Neutrophil (primary cell): ENCODE measurements at regions not wholly inside any gene's neighbourhood (a gene's known extent, or its start where the extent isn't known, plus 50 kb on each side); places are given as distances from the start of the nearest gene placed in this dataset.
A peak's percentile ranks its signal among the peaks of the same experiment; 100 is the strongest.
"Not testable (repeated sequence)": the region's sequence is repeated elsewhere in the genome, so short reads cannot be mapped to it uniquely, and the experiment has no call there.

Experiments
- H3K27ac ChIP-seq: fragments of 200-600 bp; sonication (generic); 2 replicates; pipeline ENCODE4 v1.5.1; 2016; ENCODE audit warnings: mild to moderate bottlenecking, moderate library complexity
- H3K27me3 ChIP-seq: fragments of 200-600 bp; sonication (generic); 2 replicates; pipeline ENCODE4 v1.6.0; 2016; ENCODE audit warnings: mild to moderate bottlenecking
- H3K36me3 ChIP-seq: fragments of 200-600 bp; sonication (generic); 2 replicates; pipeline ENCODE4 v1.5.1; 2017
- H3K4me1 ChIP-seq, 2 experiments: fragments of 200-600 bp in 1 of 2; sonication (generic) in 1 of 2; 1 replicate in 1 of 2; 2 replicates in 1 of 2; pipeline versions ENCODE4 v1.5.1 to v1.6.1; 2013 to 2016; ENCODE audit warnings: low read depth in 1 of 2, low read length in 1 of 2, mild to moderate bottlenecking in 1 of 2, moderate library complexity in 1 of 2; ENCODE audit not compliant: control insufficient read depth in 1 of 2, insufficient read depth in 1 of 2
- H3K4me3 ChIP-seq, 2 experiments: fragments of 200-600 bp in 1 of 2; sonication (generic) in 1 of 2; 1 replicate in 1 of 2; 2 replicates in 1 of 2; pipeline ENCODE4 v1.5.1; 2013 to 2016; ENCODE audit warnings: low read depth in 1 of 2, low read length in 1 of 2, mild to moderate bottlenecking in 1 of 2, moderate library complexity in 1 of 2
- H3K9me3 ChIP-seq: fragments of 200-600 bp; sonication (generic); 2 replicates; pipeline ENCODE4 v1.5.1; 2016
- TF ChIP-seq, protein P1 (sequence below): fragments of 200-600 bp; sonication (generic); IDR thresholded peaks from 2 replicates; pipeline ENCODE4 v1.5.1; 2016; ENCODE audit warnings: antibody characterized with exemption

DNA sequence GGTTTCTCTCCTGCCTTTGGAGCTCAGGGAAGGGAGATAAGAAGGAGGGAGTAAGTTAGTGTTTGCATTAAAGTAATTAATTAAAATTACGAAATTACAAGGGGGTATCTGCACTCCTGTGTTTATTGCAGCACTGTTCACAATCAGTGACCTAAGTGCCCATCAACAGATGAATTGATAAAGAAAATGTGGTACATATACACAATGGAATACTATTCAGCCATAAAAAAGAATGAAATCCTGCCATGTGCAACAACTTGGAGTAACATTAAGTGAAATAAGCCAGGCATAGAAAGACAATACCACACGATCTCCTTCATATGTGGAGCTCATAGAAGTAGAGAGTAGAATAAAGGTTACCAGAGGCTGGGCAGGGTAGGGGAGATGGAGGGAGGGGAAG is 202.0 kb downstream of the SHQ1 start:
- no peak overlapping the region for H3K4me3 ChIP-seq
- H3K4me1 ChIP-seq = no peaks in the 10 kb centered on the region
- no peak overlapping the region for H3K27ac ChIP-seq
- H3K9me3 ChIP-seq = no peaks in the 10 kb centered on the region
- H3K27me3 ChIP-seq = no peaks in the 10 kb centered on the region
- H3K36me3 ChIP-seq = no peaks in the 10 kb centered on the region
- TF ChIP-seq, protein P1, sequence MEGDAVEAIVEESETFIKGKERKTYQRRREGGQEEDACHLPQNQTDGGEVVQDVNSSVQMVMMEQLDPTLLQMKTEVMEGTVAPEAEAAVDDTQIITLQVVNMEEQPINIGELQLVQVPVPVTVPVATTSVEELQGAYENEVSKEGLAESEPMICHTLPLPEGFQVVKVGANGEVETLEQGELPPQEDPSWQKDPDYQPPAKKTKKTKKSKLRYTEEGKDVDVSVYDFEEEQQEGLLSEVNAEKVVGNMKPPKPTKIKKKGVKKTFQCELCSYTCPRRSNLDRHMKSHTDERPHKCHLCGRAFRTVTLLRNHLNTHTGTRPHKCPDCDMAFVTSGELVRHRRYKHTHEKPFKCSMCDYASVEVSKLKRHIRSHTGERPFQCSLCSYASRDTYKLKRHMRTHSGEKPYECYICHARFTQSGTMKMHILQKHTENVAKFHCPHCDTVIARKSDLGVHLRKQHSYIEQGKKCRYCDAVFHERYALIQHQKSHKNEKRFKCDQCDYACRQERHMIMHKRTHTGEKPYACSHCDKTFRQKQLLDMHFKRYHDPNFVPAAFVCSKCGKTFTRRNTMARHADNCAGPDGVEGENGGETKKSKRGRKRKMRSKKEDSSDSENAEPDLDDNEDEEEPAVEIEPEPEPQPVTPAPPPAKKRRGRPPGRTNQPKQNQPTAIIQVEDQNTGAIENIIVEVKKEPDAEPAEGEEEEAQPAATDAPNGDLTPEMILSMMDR = no peak

DNA sequence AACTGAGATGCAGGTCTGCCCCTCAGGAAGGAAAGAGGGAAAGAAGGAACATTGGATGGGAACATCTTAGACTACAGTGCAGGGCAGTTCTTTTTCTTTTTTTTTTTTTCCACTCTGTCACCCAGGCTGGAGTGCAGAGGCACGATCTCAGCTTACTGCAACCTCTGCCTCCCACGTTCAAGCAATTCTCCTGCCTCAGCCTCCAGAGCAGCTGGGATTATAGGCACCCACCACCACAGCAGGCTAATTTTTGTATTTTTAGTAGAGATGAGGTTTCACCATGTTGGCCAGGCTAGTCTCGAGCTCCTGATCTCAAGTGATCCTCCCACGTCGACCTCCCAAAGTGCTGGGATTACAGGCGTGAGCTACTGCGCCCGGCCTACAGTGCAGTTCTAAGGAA is 204.6 kb downstream of the SHQ1 start:
- not testable (repeated sequence) for H3K27ac ChIP-seq, H3K27me3 ChIP-seq, H3K9me3 ChIP-seq, H3K4me3 ChIP-seq, H3K36me3 ChIP-seq, H3K4me1 ChIP-seq

DNA sequence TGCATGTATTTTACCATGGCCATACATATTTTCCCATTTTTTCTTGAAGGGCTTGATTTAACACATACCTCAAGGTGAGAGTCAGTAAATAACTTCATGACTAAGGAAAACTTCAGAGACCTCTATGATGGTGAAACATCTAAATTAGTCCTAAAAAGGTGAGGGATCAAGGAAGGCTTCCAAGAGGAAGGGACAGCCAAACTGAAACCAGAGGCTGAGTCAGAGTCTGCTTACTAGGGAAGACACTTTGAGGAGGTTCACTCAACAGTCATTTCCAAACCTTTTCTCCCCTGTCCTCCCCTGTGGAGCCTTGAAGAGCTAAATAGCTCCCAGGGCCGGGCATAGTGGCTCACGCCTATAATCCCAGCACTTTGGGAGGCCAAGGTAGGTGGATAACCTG is 206.6 kb downstream of the SHQ1 start:
- Histone ChIP-seq H3K9me3 (no peaks in the 10 kb centered on the region), H3K27me3 (no peaks in the 10 kb centered on the region), H3K4me3 (no peak overlapping the region), H3K27ac (no peak overlapping the region), H3K4me1 (peaks cover 11 to 12% of the 10 kb centered on the region in 2 experiments), H3K36me3 (no peaks in the 10 kb centered on the region)
- TF ChIP-seq, protein P1 = no peak

DNA sequence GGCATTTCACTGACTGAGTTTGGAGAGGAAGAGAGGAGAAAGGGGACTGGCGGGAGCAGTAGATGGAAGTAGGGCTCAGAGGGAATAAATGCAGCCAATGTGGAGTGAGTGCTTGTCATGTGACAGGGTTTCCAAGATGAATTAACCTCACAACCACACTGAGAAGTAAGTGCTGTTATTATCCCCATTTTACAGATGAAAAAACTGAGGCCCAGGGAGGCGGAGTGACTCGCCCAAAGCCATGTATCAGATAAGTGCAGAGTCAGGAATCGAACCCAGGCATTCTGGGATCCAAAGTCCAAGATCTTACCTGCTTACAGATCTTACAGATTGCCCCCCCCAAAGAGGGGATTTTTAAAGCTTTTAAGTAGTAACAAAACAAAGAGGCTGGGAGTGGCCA is 207.2 kb downstream of the SHQ1 start:
- TF ChIP-seq, protein P1 = no peak
- no peak overlapping the region for H3K4me3 ChIP-seq
- H3K27me3 ChIP-seq = no peaks in the 10 kb centered on the region
- H3K9me3 ChIP-seq = no peaks in the 10 kb centered on the region
- H3K36me3 ChIP-seq = no peaks in the 10 kb centered on the region
- H3K4me1 ChIP-seq = peaks cover 14 to 18% of the 10 kb centered on the region in 2 experiments
- H3K27ac ChIP-seq = no peak overlapping the region

DNA sequence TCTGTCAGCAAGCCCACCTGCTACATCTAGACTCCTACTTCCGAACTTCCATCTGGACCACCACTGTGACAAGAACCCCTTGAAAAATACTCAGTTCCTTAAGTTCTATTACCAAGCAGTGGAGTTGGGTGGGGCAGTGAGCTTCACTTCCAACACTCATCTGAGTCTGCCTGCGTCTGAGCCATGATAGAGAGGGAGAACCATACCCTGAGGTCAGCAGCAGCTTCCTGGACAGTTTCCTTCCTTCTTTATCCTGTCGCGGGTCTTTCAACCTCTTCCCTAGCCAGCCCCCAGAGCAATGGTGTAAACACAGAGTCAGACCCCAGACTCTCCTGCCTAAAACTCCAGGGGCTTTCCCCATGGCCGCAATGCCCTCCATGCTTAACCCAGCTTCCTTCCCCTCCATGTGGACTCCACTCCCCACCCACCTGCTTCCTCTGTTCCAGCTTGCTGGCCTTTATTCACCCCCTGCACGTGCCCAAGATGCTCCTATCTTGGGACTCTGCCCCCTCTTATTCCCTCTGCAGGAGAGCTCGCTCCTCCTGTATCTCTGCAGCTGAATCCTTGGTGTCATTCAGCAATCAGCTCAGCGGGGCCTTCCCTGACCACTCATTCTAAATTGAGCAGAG is 211.2 kb downstream of the SHQ1 start:
- Histone ChIP-seq H3K9me3 (no peaks in the 10 kb centered on the region), H3K27ac (peak overlapping the region; percentile 57), H3K36me3 (no peaks in the 10 kb centered on the region), H3K27me3 (no peaks in the 10 kb centered on the region), H3K4me1 (peaks cover 14 to 19% of the 10 kb centered on the region in 2 experiments), H3K4me3 (peak overlapping the region; percentile 24)
- TF ChIP-seq, protein P1 = no peak

DNA sequence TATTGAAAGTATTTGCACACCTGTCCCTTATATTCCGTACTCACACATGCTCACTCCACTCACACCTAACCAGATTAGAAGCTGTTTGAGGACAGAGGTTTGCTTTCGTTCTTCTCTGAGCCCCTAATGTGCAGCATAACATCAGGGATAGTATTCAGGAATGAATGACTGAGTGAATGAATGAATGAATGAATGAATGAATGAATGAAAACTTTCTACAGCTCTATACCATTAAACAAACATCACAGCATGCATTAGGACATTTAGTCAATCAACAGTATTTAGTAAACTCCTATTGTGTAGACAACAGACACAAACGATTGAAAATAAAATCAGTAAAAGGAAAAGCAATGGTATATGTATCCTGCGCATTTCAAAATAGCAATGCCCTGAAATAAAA is 212.7 kb downstream of the SHQ1 start:
- no peak overlapping the region for H3K4me3 ChIP-seq

More for the DNA sequence above, 212.7 kb downstream of the SHQ1 start:
- Histone ChIP-seq H3K27me3 (no peaks in the 10 kb centered on the region), H3K4me1 (peaks cover 26 to 35% of the 10 kb centered on the region in 2 experiments), H3K27ac (no peak overlapping the region), H3K36me3 (no peaks in the 10 kb centered on the region), H3K9me3 (no peaks in the 10 kb centered on the region)
- TF ChIP-seq, protein P1 = no peak
